Thoracic aorta (tissue), 2 donors: ENCODE measurements at regions not wholly inside any gene's neighbourhood (a gene's known extent, or its start where the extent isn't known, plus 50 kb on each side); places are given as distances from the start of the nearest gene placed in this dataset.

Experiments
- ATAC-seq: fragments of 150-250 bp; one replicate; pipeline ENCODE4 v1.8.0; 2017; ENCODE audit warnings: low read depth; ENCODE audit not compliant: insufficient number of reproducible peaks, low FRiP score
- DNase-seq: peaks from one replicate; pipeline ENCODE4 v3.0.0-alpha.2; 2020; ENCODE audit warnings: low spot score
- H3K27ac ChIP-seq, 2 donors: fragments of 200-600 bp; sonication (generic); 1 replicate in 1 of 2; 2 replicates in 1 of 2; pipeline ENCODE4 v1.5.1; 2016; ENCODE audit warnings: mild to moderate bottlenecking in 2 of 2, moderate library complexity in 2 of 2
- H3K27me3 ChIP-seq: fragments of 200-600 bp; sonication (generic); replicated peaks from 2 replicates; pipeline ENCODE4 v1.6.0; 2016; ENCODE audit warnings: mild to moderate bottlenecking; ENCODE audit not compliant: insufficient read depth
- H3K36me3 ChIP-seq: fragments of 200-600 bp; sonication (generic); one replicate; pipeline ENCODE4 v1.5.1; 2016
- H3K4me1 ChIP-seq, 2 donors: fragments of 200-600 bp; sonication (generic); 1 replicate in 1 of 2; 2 replicates in 1 of 2; pipeline versions ENCODE4 v1.5.1 to v1.6.0; 2016; ENCODE audit warnings: low read depth in 2 of 2, mild to moderate bottlenecking in 1 of 2; ENCODE audit not compliant: control insufficient read depth in 1 of 2
- H3K4me3 ChIP-seq: fragments of 200-600 bp; sonication (generic); 2 replicates; pipeline ENCODE4 v1.5.1; 2016; ENCODE audit warnings: mild to moderate bottlenecking
- H3K9me3 ChIP-seq: fragments of 200-600 bp; sonication (generic); 2 replicates; pipeline ENCODE4 v1.5.1; 2016
- CTCF ChIP-seq: fragments of 200-600 bp; sonication (generic); IDR thresholded peaks from one replicate; pipeline ENCODE4 v1.5.1; 2019; ENCODE audit warnings: antibody characterized with exemption

DNA sequence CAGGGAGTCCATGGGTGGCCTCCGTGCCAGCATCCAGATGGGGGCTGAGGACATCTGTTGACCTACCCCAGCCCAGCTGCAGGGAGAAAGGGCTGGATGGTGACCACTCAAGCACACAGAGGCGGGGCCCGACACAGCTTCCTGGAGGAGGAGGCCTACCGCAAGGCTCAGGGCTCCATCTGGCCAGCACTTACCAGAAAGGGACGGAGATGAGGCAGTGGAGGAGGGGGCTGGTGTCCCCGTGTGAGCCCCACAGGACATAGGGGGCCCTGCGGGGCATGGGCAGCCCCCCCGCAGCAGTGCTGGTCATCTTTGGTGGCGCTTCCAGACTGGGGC lies 147.5 kb upstream of the CIBAR2 start:
- Histone ChIP-seq H3K36me3 (no peaks in the 10 kb centered on the region), H3K9me3 (no peaks in the 10 kb centered on the region), H3K4me1 (no peaks in the 10 kb centered on the region), H3K27me3 (no peaks in the 10 kb centered on the region), H3K4me3 (no peak overlapping the region), H3K27ac (no peak overlapping the region)
- no peak for ATAC-seq
- TF ChIP-seq CTCF: no peak
- no peak for DNase-seq

- Histone ChIP-seq H3K4me3 (no peak overlapping the region), H3K27ac (no peak overlapping the region), H3K4me1 (no peaks in the 10 kb centered on the region), H3K9me3 (no peaks in the 10 kb centered on the region), H3K27me3 (no peaks in the 10 kb centered on the region), H3K36me3 (no peaks in the 10 kb centered on the region)
- DNase-seq (no peak), ATAC-seq (no peak)
- TF ChIP-seq CTCF: no peak
Observed at GRCh38 chr16:85261204-85261603, 148.9 kb upstream of the CIBAR2 start.

DNA sequence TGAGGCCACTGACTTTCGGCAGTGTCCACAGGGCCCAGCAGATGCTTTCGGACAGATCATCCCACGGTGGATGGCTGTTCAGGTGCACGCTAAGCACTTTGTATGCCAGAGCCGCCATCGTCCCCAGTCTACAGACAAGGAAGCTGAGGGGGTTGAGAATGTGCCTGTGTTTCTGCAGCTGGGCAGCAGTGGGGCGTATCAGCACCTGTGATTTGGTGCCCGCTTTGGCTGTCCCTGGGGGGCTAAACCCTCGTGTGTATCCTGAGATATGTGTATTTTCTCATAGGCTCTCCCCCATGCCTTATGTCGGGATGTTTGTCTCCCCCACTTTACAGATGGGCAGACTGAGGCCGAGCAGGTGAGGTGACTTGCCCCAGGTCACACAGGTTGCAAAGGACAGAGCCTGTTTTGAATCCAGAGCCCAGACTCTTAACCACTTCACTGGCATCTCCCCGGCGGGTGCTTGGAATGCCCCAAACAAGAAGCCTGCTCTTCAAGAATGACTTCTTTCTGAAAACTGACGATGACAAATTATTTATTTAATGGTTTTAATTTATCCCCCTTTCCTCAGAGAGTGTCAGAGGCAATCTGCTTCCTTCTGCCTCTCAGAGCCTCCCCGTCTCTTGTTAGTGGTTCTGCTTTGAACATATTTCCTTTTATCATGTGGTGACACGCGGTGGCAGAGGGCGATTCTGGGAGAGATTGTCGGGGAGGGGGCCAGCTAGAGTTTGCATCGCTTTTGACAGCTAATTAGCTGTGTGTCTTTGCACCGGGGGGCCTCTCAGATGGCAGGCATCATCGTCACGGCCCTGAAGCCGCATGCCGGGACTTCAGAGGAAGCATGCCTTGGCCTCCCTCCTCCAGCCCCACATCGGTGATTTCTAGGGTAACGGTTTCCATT lies 149.6 kb upstream of the CIBAR2 start:
- DNase-seq (no peak), ATAC-seq (no peak)
- TF ChIP-seq CTCF: no peak

GRCh38 chr16:85262558-85263238 lies 150.4 kb upstream of the CIBAR2 start:
- DNase-seq (no peak), ATAC-seq (no peak)
- Histone ChIP-seq H3K36me3 (no peaks in the 10 kb centered on the region), H3K27me3 (no peaks in the 10 kb centered on the region), H3K27ac (no peak overlapping the region), H3K9me3 (no peaks in the 10 kb centered on the region), H3K4me1 (no peaks in the 10 kb centered on the region), H3K4me3 (no peak overlapping the region)
- no peak for TF ChIP-seq CTCF

More for the DNA sequence above, 149.6 kb upstream of the CIBAR2 start:
- Histone ChIP-seq H3K27me3 (no peaks in the 10 kb centered on the region), H3K27ac (no peak overlapping the region), H3K36me3 (no peaks in the 10 kb centered on the region), H3K9me3 (no peaks in the 10 kb centered on the region), H3K4me3 (no peak overlapping the region), H3K4me1 (no peaks in the 10 kb centered on the region)

GRCh38 chr16:85263239-85263585 lies 150.9 kb upstream of the CIBAR2 start:
- TF ChIP-seq CTCF: no peak
- no peaks in the 10 kb centered on the region for H3K9me3 ChIP-seq
- no peak for DNase-seq
- no peak overlapping the region for H3K4me3 ChIP-seq
- H3K4me1 ChIP-seq: no peaks in the 10 kb centered on the region
- no peaks in the 10 kb centered on the region for H3K36me3 ChIP-seq
- no peaks in the 10 kb centered on the region for H3K27me3 ChIP-seq
- H3K27ac ChIP-seq: no peak overlapping the region
- ATAC-seq: no peak
